DLD1 (cell line): ENCODE measurements at regions not wholly inside any gene's neighbourhood (a gene's known extent, or its start where the extent isn't known, plus 50 kb on each side); places are given as distances from the start of the nearest gene placed in this dataset.
"Not testable (repeated sequence)": the region's sequence is repeated elsewhere in the genome, so short reads cannot be mapped to it uniquely, and the experiment has no call there.

ENCODE experiments used
- in situ Hi-C: cut with HindIII; loops from 2 replicates; pipeline ENCODE4 v1.10.0; 2017; ENCODE audit warnings: low sequenced_read_pairs

- in situ Hi-C loops, result no loop called here
Observed at GRCh38 chr2:37802899-37803379, 122.1 kb upstream of the RMDN2 start.

GRCh38 chr2:37806004-37806403, 119.1 kb upstream of the RMDN2 start:
- in situ Hi-C loops, result not testable (repeated sequence)

- in situ Hi-C loops, result no loop called here
Observed at GRCh38 chr2:37809525-37809924, 115.6 kb upstream of the RMDN2 start.

GRCh38 chr2:37809931-37810570, 115.0 kb upstream of the RMDN2 start:
- in situ Hi-C loops, result no loop called here

- in situ Hi-C loops, result no loop called here
Observed at GRCh38 chr2:37812414-37812813, 112.7 kb upstream of the RMDN2 start.

- in situ Hi-C loops, result no loop called here
Observed at GRCh38 chr2:37812941-37813730, 112.0 kb upstream of the RMDN2 start.

GRCh38 chr2:37816036-37816435, 109.1 kb upstream of the RMDN2 start:
- in situ Hi-C loops, result no loop called here

- in situ Hi-C loops, result no loop called here
Observed at GRCh38 chr2:37816686-37817085, 108.4 kb upstream of the RMDN2 start.

- in situ Hi-C loops, result no loop called here
Observed at GRCh38 chr2:37819186-37819585, 105.9 kb upstream of the RMDN2 start.

- in situ Hi-C loops, result no loop called here
Observed at GRCh38 chr2:37820471-37820986, 104.6 kb upstream of the RMDN2 start.

- in situ Hi-C loops, result loop anchor here (25.0 kb wide), 1 partner anchor 413 kb away; no protein-coding TSS in a partner anchor
Observed at GRCh38 chr2:37825586-37825985, 99.5 kb upstream of the RMDN2 start.

GRCh38 chr2:37826611-37827010, 98.5 kb upstream of the RMDN2 start:
- in situ Hi-C loops, result loop anchor here (25.0 kb wide), 1 partner anchor 414 kb away; no protein-coding TSS in a partner anchor

GRCh38 chr2:37827455-37827854, 97.6 kb upstream of the RMDN2 start:
- in situ Hi-C loops, result loop anchor here (25.0 kb wide), 1 partner anchor 415 kb away; no protein-coding TSS in a partner anchor

GRCh38 chr2:37827911-37828511, 97.1 kb upstream of the RMDN2 start:
- in situ Hi-C loops, result loop anchor here (25.0 kb wide), 1 partner anchor 416 kb away; no protein-coding TSS in a partner anchor

- in situ Hi-C loops, result loop anchor here (25.0 kb wide), 1 partner anchor 417 kb away; no protein-coding TSS in a partner anchor
Observed at GRCh38 chr2:37829202-37829601, 95.9 kb upstream of the RMDN2 start.

GRCh38 chr2:37829616-37830395, 95.3 kb upstream of the RMDN2 start:
- in situ Hi-C loops, result loop anchor here (25.0 kb wide), 1 partner anchor 418 kb away; no protein-coding TSS in a partner anchor

GRCh38 chr2:37830636-37831035, 94.5 kb upstream of the RMDN2 start:
- in situ Hi-C loops, result loop anchor here (25.0 kb wide), 1 partner anchor 418 kb away; no protein-coding TSS in a partner anchor

GRCh38 chr2:37831081-37831780, 93.9 kb upstream of the RMDN2 start:
- in situ Hi-C loops, result loop anchor here (25.0 kb wide), 1 partner anchor 419 kb away; no protein-coding TSS in a partner anchor

GRCh38 chr2:37832590-37833197, 92.4 kb upstream of the RMDN2 start:
- in situ Hi-C loops, result loop anchor here (25.0 kb wide), 1 partner anchor 420 kb away; no protein-coding TSS in a partner anchor
